RWPE1 (cell line): ENCODE measurements at regions not wholly inside any gene's neighbourhood (a gene's known extent, or its start where the extent isn't known, plus 50 kb on each side); places are given as distances from the start of the nearest gene placed in this dataset.
A peak's percentile ranks its signal among the peaks of the same experiment; 100 is the strongest.

Source experiments
- CTCF ChIA-PET: fragments of 350-600 bp; sonication (Branson Sonifier 250); formaldehyde crosslinking; extraction: SDS; loops from one replicate; lab custom pipeline; 2021; lab: Yijun Ruan, JAX
- POLR2A ChIA-PET: fragments of 400-600 bp; formaldehyde crosslinking; extraction: SDS; loops from one replicate; lab custom pipeline; 2020; ENCODE audit warnings: antibody characterized with exemption; ENCODE audit not compliant: low non-redundant PET; lab: Yijun Ruan, JAX
- DNase-seq: peaks from one replicate; pipeline ENCODE4 v3.0.0; 2012; ENCODE audit warnings: low spot score
- H3K27ac ChIP-seq: fragments of 450-650 bp; 2 replicates; pipeline ENCODE4 v1.5.1; 2017
- TF ChIP-seq, protein P1 (sequence below): fragments of 450-650 bp; conservative IDR thresholded peaks from 2 replicates; pipeline ENCODE4 v1.5.1; 2017; ENCODE audit warnings: low read depth, mild to moderate bottlenecking

DNA sequence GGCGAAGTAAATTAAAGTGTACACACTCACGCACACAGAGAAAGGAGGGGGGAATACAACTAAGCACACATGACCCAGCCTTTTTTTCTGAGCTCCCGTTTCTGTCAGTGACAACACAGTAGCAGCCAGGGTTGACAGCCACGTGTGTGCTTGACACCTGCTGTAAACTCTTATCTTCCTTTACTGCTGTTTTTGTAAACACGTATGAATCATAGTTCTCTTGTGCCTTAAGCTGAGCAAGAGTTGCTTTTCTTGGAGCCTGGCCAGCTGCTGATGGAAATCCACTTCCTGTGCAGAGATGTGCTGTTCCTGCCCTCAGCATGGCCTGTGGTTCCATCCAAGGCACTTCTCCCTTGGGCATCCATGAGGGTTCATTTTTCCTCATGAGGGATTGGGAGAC, 561.9 kb downstream of the GALR1 start:
- no peak overlapping the region for H3K27ac ChIP-seq
- CTCF ChIA-PET = no interaction called here
- peak; percentile 1 for DNase-seq
- TF ChIP-seq, protein P1, sequence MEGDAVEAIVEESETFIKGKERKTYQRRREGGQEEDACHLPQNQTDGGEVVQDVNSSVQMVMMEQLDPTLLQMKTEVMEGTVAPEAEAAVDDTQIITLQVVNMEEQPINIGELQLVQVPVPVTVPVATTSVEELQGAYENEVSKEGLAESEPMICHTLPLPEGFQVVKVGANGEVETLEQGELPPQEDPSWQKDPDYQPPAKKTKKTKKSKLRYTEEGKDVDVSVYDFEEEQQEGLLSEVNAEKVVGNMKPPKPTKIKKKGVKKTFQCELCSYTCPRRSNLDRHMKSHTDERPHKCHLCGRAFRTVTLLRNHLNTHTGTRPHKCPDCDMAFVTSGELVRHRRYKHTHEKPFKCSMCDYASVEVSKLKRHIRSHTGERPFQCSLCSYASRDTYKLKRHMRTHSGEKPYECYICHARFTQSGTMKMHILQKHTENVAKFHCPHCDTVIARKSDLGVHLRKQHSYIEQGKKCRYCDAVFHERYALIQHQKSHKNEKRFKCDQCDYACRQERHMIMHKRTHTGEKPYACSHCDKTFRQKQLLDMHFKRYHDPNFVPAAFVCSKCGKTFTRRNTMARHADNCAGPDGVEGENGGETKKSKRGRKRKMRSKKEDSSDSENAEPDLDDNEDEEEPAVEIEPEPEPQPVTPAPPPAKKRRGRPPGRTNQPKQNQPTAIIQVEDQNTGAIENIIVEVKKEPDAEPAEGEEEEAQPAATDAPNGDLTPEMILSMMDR = no peak
- POLR2A ChIA-PET = no interaction called here

DNA sequence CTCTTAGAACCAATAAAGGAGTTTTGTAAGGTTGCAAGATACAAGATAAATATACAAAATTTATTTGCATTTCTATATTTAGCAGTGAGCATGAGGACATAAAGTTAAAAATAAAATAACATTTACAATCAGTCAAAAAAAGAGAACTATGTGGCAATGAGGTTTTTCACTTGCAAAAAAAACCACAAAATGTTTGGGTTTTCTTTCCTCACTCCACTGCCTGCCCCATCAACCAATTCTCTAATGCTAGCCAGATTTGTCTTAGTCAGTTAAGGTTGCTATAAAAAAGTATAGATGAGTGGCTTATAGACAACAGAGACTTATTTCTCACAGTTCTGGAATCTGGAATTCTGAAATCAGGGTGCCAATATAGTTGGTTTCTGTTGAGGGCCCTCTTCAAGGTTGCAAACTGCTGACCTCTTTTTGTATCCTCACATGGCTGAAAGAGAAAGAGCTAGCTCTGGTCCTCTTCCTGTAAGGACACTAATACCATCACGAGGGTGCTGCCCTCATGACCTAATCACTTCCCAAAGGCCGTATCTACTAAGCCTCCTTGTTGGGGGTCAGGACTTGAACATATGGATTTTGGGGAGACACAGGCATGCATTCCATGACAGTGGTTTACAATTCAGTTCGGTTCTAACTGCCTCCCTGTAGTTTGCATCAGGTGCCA, 566.2 kb downstream of the GALR1 start:
- CTCF ChIA-PET = no interaction called here
- TF ChIP-seq, protein P1 = no peak
- POLR2A ChIA-PET = no interaction called here
- no peak for DNase-seq
- no peak overlapping the region for H3K27ac ChIP-seq

DNA sequence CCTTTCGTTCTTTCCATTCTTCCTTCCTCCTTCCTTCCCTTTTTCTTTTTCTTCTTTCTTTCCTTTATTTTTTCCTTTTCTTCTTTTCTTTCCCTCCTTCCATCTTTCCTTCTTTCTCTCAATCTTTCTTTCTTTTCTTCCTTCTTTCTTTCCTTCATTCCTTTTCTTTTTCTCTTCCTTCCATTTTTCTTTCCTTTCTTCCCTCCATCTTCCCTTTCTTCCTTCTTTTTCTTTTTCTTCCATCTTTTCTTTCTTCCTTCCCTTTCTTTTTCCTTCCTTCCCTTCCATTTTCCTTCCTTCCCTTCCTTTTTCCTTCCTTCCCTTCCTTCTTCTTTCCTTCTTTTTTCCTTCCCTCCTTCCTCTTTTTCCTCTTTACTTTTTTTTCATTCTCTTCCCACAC, 568.7 kb downstream of the GALR1 start:
- H3K27ac ChIP-seq = no peak overlapping the region
- POLR2A ChIA-PET = no interaction called here
- no peak for DNase-seq
- CTCF ChIA-PET = interaction anchor here (1.0 kb wide), 1 partner anchor 34 kb away, joined by 5 read pairs; no protein-coding TSS in a partner anchor
- TF ChIP-seq, protein P1 = no peak

DNA sequence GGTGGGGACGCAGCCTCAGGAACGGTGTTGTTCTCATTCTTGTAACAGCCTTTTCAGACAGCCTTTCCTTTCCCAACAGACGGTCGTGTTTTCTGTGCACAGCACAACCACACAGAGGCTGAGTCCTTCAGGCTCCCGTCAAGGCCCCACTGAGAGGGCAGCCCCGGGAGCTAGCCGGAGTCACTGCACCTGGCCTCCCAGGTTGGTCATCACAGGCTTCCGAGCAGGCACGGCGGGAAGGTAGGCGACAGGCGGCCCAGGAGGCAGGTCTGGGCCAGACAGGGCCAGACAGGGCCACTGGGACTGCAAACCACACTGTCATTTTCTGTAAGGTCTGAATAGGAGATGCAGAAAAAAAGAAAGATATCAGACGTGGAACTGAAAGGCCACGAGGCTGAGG, 570.8 kb downstream of the GALR1 start:
- H3K27ac ChIP-seq = no peak overlapping the region
- DNase-seq = no peak
- TF ChIP-seq, protein P1 = no peak
- ChIA-PET POLR2A (no interaction called here), CTCF (no interaction called here)

DNA sequence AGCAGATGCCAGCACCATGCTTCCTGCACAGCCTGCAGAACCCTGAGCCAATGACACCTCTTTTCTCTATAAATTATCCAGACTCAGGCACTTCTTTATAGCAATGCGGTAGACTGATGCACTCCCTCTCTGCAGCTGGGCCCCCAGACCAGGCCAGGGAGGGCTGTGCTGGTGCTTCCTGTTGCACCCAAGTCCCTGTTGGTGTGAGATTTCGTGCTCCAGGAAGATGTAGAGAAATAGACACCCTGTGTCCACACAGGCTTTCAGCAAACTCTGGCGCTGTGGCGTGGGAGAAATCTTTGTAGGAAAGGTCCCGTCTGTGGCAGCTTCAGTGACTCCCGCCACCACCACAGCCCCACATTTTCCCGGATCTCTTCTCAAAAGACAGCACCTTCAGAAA, 572.2 kb downstream of the GALR1 start:
- POLR2A ChIA-PET = no interaction called here
- CTCF ChIA-PET = no interaction called here
- H3K27ac ChIP-seq = no peak overlapping the region
- TF ChIP-seq, protein P1 = no peak
- no peak for DNase-seq

DNA sequence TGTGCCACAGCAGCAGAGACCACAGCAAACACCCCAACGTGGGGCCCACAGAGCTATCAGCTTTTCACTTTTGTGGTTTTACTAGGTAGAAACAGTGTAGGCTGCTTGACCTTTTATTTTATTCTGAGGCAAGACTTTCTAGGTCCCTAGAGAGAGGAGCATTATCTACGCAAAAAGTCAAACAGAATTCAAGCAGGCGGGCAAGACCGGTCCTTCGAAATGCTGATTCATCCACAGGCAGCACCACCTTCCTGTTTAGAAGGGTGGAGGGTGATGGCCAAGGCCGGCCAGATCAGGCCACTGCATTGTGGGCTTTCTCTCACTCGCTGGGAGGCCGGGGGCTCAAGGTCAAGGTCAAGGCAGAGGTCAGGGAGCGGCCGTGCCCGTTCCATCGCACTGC, 573.0 kb downstream of the GALR1 start:
- POLR2A ChIA-PET = no interaction called here
- no peak for DNase-seq
- CTCF ChIA-PET = no interaction called here
- no peak overlapping the region for H3K27ac ChIP-seq
- TF ChIP-seq, protein P1 = no peak

DNA sequence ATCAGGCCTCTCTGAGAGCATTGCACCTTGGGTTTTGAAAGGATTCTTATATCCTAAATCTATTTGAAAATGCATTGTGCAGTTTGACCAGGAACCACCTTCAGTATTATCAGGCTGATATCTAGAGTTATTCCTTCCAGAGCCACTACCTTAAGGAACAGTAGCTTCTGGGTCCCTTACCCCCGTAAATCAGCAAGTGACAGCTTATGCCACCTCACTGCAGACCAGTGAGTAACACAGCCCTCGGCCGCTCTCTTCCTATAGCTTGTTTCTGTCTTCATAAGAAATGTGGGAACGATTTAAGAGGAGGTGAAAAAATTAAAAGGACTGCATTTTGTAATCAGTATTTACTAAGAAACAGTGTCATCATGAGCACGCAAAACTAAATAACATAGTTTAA, 584.2 kb downstream of the GALR1 start:
- CTCF ChIA-PET = no interaction called here
- no peak for DNase-seq
- no peak overlapping the region for H3K27ac ChIP-seq
- POLR2A ChIA-PET = no interaction called here
- TF ChIP-seq, protein P1 = no peak
